HG02981 (cell line): ENCODE measurements at regions not wholly inside any gene's neighbourhood (a gene's known extent, or its start where the extent isn't known, plus 50 kb on each side); places are given as distances from the start of the nearest gene placed in this dataset.
A peak's percentile ranks its signal among the peaks of the same experiment; 100 is the strongest.
"Not testable (repeated sequence)": the region's sequence is repeated elsewhere in the genome, so short reads cannot be mapped to it uniquely, and the experiment has no call there.

Experiments
- ATAC-seq: cut with Tn5 transposase; IDR thresholded peaks from one replicate; pipeline ENCODE4 v1.9.1; 2021; ENCODE audit warnings: mild to moderate bottlenecking, moderate library complexity; ENCODE audit not compliant: unreplicated experiment

DNA sequence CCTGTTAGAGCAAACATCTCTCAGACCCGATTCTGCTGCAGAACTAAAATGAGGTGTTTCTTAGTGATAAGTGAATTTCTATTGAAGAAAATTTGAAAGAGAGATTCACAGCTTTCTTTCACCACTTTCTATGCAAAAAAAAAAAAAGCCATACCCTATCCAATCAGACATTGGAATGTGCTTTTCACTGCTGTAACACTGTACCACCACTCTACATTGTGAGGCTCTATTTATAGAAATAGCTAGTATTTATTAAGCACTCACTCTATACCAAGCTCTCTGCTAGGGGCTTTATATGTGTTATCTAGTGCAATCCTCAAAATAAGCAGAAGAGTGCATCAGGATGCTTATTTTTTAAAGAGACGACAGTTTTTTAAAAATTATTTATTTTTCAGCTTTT lies 580.6 kb upstream of the VRK2 start:
- no peak for ATAC-seq

DNA sequence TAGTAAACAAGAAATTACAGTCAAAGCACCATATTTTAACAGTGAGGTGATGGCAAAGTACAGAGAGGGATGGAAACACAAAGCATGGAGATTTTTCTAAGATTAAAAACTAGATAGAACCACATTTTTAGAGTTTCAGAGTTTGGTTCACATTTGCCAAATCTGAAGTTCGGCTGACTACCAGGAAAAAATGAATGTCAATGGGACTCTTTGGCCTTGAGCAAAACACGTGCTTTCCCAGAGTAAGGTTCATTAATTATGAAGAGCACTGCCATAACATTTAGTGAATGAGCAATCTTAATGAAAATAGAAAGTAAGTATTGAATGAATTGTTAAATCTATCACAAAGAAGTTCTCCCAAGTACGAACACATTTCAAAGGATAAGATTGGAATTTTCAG lies 571.2 kb upstream of the VRK2 start:
- ATAC-seq: no peak

DNA sequence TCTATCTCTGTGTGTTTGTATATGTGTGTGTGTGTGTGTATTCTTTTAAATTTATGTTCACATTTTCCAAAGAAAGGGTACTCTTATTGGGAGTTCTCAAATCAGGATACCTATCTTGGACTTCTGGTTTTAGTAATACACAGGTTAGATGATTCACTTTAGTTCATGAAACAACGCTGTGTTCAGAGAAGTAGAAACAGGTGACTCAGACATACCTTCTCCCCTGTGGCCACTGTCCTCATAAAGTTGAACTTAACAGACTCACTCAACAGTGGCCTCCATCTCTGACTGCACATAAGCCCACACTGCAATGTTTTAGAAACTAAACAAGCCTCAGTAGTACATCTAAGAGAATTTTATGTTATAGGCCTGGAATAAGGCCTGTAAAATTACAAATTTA lies 566.6 kb upstream of the VRK2 start:
- no peak for ATAC-seq

DNA sequence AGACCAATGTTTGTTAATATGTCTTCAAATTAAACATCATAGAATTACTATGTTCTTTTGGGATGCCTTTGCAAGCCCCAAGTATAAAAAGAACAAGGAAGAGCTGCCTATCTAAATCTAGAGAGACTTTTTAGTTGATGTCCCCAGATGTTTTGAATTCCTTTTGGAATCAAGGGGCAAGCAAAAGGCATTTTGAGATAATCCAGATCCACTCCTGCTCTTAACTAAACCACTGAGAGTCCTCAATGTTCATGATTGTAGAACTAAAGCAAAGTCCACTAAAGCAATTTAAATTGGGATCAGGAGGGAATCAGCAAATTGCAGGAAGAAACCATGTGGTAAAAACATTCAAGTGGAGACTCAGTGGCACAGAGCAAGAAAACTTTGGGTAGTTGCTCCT lies 558.5 kb upstream of the VRK2 start:
- ATAC-seq: no peak

DNA sequence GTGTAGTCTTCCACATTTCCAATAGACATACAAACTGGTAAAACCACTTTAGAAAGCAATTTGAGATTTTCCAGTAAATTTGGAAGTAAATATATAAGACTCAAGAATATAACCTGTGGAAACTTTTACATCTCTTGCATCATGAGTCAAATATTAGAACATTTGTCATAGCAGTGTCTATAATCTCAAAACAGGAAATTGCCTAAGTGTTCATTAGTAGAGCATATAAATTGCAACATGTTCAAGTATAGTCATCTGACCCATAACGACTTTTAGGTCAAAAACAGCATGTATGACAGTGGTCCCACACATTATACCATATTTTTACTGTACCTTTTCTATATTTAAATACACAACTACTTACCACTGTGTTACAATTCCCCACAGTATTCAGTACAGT lies 555.9 kb upstream of the VRK2 start:
- no peak for ATAC-seq

DNA sequence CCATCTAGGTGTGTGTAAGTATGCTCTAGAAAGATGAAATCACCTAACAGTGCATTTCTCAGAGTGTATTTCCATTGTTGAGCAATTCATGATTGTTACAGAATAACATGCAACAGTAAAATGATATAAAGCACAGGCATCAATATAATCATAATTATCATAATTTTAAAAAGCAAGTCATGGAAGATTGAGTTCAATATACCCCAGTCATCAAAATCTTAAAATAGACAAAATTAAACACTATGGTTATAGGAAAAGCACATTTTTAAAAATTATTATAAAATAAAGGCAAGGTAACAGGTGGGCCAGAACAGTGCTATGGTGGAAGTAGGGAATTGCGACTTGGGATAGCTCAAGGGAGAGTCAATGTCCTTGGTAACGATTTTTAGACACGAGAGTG lies 555.4 kb upstream of the VRK2 start:
- ATAC-seq: no peak

DNA sequence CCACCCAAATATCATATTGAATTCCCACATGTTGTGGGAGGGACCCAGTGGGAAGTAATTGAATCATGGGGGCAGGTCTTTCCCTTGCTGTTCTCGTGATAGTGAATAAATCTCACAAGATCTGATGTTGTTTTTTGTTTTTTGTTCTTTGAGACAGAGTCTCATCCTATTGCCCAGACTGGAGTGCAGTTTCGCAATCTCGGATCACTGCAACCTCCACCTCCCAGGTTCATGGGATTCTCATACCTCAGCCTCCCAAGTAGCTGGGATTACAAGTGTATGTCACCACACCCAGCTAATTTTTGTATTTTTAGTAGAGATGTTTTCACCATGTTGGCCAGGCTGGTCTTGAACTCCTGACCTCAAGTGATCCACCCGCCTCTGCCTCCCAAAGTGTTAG lies 552.6 kb upstream of the VRK2 start:
- ATAC-seq: not testable (repeated sequence)

DNA sequence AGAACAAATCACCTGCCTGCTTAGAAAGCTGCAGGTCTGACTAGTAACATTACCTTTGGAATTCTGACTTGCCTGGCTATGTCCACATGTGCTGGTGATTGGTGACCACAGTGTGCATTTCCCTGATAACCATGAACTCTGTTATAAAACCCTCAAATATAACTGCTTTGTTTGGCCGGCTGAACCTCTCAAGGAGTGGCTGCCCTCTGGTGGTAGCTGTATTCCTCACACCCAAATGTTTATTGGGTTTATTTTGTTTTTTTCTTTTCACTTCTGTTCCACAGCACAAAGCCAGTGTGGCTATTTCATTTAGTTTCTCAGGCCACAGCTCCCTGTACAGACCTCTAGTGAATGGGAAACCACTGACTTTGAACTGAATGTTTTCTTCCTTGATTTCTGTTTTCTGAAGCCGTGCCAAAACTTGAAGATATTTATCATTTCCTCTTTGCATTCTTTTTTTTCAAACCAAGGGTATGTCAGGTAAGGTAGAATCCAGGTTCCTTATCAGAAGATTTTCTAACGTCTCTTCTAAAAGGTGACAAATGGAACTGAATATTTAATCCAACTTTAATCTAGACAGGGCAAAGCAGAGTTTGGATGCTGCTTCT lies 549.0 kb upstream of the VRK2 start:
- ATAC-seq: peak; percentile 69

DNA sequence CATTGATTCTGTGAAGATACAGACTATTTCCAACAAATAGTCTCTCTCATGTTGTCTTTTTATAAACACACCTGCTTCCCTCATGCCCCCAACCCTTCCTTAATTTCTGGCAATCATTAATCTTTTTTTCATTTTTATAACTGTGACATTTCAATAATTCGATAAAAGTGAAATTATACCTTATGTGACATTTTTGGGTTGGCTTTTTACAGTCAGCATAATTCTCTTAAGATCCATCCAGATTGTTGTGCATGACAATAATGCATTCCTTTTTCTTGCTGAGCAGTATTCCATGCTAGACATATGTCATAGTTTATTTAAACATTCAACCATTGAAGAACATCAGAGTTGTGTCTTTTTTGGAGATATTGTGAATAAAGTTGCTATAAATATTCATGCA lies 541.8 kb upstream of the VRK2 start:
- no peak for ATAC-seq

DNA sequence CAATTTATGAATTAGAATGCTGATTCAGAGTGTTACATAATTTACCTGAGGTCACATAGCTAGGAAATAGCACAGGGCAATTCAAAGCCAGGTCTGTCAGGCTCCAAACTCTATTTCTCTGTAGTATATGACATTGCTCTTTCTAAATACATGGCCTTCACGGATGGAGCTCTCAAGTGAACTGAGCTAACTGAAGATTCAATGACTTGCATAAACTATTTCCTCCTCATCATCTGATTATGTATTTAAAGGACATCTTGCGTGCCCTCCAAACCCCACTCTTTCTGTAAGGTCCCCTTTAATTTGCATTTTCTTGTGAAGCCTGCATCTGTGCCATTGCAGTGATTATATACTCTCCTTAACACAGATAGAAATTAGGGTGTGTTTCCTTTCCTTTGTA lies 537.4 kb upstream of the VRK2 start:
- ATAC-seq: no peak

DNA sequence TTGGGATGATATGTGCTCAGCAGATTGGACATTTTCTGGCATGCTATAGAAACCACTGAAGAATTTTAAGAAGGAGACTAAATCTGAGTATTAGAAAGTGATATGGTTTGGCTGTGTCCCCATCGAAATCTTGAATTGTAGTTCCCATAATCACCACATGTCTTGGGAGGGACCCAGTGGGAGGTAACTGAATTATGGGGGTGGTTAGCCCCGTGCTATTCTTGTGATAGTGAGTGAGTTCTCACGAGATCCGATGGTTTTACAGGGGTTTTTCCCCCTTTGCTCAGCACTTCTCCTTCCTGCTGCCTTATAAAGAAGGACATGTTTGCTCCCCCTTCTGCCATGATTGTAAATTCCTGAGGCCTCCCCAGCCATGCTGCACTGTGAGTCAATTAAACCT lies 535.9 kb upstream of the VRK2 start:
- no peak for ATAC-seq

DNA sequence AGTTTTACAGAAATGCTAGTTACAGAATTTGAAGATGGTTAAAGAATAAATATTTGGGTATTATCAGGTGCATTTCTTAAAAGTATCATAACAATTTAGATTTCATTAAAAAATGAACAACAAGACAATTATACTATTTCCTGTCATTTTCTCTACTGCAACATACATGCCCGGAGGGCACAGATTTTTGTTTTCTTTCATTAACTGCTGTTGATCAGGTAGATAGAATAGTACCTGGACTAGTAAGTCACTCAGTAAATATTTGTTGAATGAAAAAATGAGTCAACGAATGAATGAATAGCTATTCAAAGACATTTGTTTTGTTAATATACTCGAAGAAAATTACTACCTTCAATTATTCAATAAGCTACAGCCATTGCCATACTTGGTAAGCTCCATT lies 531.2 kb upstream of the VRK2 start:
- no peak for ATAC-seq

DNA sequence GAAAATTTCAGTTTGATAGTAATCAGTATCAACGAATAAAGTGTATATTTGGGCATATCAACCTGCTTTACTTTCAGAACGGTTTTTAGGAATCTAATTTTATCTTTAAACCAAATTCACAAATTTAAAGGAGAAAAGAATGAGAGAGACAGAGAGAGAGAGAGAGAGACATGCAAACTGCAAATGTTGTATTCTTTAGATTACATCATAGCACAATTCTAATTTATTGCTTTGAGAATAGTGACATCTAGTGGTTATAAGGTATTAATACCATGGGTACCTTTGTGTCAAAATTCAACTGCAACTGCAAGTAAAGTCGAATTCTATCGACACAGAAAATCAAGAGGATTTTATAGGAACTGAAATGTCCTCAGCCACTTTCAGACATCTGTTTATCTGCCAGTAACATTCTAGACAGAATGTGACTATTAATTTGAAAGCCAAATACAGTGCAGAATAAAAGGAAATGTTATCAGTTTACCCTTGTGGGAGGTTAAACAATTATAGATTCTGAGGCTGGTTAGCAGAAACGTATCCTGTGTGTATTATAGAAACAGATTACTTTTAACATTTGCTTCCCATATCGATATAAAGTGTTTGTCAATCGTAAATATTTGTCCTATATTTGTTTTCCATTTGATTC lies 529.8 kb upstream of the VRK2 start:
- ATAC-seq: peak; percentile 89

DNA sequence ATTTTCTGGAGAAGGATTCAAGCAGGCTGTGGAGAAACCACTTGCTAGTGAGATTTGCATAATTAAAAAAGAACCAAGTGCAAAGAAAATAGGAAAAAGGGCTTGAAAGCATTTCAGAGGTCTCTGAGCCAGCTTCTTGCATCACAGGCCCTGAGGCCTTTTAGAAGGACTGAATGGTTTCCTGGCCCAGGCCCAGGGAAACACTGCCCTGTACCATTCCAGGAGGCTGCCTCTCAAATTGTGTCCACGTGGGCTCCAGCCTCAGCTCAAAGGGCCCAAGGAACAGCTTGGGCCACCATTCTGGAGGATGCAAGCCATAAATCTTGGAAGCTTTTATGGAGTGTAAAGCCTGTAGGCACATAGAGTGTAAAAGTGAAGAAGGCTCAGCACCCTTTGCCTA lies 523.3 kb upstream of the VRK2 start:
- no peak for ATAC-seq

DNA sequence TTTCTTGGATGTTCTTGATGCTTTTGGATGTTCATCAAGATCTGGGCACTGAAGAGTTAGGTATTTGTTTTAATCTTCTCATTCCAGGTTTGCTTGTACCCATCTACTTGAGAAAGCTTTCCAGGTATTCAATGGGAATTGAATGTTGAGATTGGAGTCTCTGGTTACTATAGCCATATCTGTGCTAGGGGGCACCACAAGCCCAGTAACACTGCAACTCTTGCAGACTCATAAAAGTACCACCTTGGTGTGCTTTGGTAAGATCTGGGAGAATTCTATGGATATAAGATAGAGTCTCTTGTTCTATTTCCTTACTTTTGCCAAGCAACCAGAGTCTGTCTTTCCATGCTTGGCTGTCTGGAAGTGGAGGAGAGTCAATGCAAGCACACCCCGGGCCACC lies 518.9 kb upstream of the VRK2 start:
- ATAC-seq: no peak

DNA sequence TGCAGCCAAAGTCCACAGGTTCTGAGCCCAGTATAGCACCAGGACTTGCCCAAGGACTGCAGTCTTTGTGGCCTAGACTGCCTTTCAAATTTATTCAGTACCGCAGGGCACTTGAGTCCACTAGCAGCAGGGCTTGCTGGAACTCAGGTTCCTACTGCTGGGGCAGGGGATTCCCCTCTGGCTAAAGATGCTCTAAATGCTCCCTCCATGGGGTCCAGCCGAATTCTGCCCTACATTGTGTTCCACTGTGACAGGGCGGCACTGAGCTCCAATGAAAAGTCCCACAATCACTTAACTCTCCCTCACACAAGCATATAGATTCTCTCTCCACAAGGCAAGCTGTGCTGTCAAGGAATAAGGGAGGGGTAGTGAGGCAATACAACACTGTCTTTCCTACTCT lies 518.1 kb upstream of the VRK2 start:
- no peak for ATAC-seq

DNA sequence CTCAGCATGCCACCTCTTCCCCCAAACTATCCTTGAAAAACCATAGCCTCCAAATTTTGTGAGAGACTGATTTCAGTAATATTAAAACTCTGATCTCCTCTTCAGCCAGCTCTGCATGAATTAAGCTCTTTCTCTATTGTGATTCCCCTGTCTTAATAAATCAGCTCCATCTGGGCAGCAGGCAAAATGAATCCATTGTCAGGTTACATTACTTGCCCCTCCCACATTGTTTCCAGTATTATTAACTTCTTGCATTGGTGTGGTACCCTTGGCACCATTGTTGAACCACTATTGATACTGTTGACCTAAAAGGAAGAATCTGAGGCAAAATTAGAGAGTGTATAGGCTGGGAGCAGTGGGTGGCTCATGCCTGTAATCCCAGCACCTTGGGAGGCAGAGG lies 512.2 kb upstream of the VRK2 start:
- ATAC-seq: no peak

DNA sequence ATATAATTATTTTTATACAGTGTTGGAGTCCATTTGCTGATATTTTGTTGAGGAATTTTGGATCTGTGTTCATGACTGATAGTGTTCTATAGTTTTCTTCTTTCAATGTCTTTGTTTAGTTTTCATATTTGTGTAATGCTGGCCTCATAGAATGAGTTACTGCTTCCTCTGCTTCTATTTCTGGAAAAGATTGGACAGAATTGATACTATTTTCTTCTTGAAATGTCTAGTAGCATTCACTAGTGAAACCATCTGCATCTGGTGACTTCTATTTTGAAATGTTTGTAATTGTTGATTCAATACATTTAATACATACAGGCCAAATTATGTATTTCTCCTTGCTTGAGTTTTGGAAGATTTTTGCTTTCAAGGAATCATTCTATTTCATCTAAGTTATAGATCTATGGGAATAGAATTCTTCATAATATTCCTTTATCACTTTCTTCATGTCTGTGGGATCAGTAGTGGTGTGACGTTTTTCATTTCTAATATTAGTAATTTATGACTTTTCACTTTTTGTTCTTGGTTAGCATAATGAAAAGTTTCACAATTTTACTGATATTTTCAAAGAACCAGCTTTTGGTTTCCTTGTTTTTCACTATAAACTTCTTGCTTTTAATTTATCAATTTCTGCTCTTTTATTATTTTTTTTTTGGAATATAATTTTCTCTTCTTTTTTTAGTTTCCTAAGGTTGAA lies 509.9 kb upstream of the VRK2 start:
- peak; percentile 65 for ATAC-seq

DNA sequence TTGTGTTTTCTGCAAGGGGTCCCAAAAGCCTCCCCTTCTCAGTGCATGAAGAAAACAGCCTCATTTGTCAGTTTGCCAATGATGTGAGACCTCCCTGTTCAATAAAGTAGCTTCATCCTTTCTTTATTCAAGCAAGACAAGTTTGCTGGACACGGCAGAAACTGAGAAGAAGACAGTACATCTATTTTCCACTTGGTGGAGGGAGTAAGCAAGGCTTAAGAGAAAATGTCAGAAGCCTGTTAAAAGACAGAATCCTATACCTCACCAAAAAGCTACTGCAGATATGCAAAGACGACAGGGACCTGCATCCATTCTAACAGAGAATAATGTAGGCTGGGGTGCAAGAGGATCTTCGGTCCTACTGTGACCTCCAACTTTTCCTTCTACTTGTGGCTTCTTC lies 506.8 kb upstream of the VRK2 start:
- no peak for ATAC-seq

DNA sequence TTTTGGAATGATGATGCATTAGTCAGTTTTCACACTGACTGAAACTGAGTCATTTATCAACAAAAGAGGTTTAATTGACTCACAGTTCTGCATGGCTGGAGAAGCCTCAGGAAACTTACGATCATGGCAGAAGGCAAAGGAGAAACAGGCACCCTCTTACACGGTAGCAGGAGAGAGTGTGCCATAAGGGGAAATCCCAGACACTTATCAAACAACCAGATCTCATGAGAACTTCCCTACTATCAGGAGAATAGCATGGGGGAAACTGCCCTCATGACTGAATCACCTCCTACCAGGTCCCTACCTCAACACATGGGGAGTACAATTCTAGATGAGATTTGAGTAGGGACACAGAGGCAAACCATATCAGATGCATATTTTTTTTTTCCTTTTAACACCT lies 504.5 kb upstream of the VRK2 start:
- ATAC-seq: no peak

DNA sequence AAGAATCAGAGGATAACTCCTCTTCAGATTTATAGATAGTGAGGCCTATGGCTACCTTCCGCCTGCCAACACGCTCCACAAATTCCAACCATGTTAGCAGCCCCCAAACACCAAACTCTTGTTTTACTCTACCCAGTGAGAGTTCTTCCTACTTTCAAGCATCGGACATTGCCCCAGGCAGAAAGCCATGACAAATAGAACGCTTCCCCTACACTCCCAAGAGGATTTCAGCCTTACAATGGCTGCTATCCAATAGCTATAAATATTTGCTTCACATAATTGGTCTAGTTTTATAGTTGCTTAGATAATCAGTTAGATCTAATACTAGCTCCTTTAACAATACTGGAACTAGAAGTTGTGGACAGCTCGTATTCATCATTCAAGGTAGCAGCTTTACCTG lies 503.4 kb upstream of the VRK2 start:
- no peak for ATAC-seq

DNA sequence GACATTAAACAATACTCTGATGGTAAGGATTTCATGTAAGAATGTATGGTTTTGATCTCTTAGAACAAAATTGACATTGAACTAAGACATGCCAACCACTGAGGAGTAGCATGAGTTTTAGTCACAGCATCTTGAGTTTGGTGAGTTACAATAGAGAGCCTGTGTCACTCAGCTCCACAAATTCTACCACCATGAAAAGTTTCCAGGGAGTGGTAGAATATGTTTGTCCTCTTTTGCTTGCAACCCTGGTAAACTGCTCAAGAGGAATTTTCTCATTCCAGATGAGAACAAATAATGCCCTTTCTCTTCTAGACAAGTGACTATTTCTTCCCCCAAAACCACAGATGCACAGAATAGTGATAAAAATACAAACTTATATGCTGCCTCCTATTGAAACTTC lies 502.0 kb upstream of the VRK2 start:
- no peak for ATAC-seq

DNA sequence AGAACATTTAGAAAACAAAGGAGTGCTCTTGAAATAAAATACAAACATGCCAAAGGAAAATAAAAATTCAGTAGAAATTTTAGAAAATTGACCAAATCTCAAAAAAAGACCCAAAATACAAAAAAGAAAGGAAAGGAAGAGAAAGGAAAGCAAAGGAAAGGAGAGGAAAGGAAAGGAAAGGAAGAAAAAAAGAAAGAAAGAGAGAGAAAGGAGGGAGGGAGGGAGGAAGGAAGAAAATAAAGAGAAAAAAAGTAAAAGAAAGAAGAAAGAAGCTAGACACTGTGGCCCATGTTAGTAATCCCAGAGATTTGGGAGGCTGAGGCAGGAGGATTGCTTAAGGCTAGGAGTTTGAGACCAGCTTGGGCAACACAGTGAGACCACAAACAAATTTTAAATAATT lies 500.1 kb upstream of the VRK2 start:
- no peak for ATAC-seq
